ENCODE measurements at regions not wholly inside any gene's neighbourhood (a gene's known extent, or its start where the extent isn't known, plus 50 kb on each side); places are given as distances from the start of the nearest gene placed in this dataset.
"Not testable (repeated sequence)": the region's sequence is repeated elsewhere in the genome, so short reads cannot be mapped to it uniquely, and the experiment has no call there.

GRCh38 chr14:106410229-106410628 lies 883.8 kb downstream of the TMEM121 start:
- not testable (repeated sequence) for DNase-seq (ENCODE audit: low read depth)

- DNase-seq (ENCODE audit: low read depth), result no peak
Observed at GRCh38 chr14:106414464-106414863, 888.1 kb downstream of the TMEM121 start.

- DNase-seq (ENCODE audit: low read depth), result peak; percentile 99
Observed at GRCh38 chr14:106417224-106418049, 891.1 kb downstream of the TMEM121 start.

GRCh38 chr14:106419376-106419965 lies 893.1 kb downstream of the TMEM121 start:
- no peak for DNase-seq (ENCODE audit: low read depth)

GRCh38 chr14:106421431-106422033 lies 895.1 kb downstream of the TMEM121 start:
- DNase-seq (ENCODE audit: low read depth), result peak; percentile 53

GRCh38 chr14:106422066-106422465 lies 895.7 kb downstream of the TMEM121 start:
- DNase-seq (ENCODE audit: low read depth), result no peak

GRCh38 chr14:106425150-106425549 lies 898.8 kb downstream of the TMEM121 start:
- not testable (repeated sequence) for DNase-seq (ENCODE audit: low read depth)

- DNase-seq (ENCODE audit: low read depth), result peak; percentile 51
Observed at GRCh38 chr14:106436310-106436905, 910.0 kb downstream of the TMEM121 start.

- no peak for DNase-seq (ENCODE audit: low read depth)
Observed at GRCh38 chr14:106442857-106443256, 916.5 kb downstream of the TMEM121 start.

GRCh38 chr14:106455026-106455425 lies 928.6 kb downstream of the TMEM121 start:
- DNase-seq (ENCODE audit: low read depth), result no peak

GRCh38 chr14:106459971-106460730 lies 933.8 kb downstream of the TMEM121 start:
- peak; percentile 32 for DNase-seq (ENCODE audit: low read depth)

- no peak for DNase-seq (ENCODE audit: low read depth)
Observed at GRCh38 chr14:106460916-106461315, 934.5 kb downstream of the TMEM121 start.

- not testable (repeated sequence) for DNase-seq (ENCODE audit: low read depth)
Observed at GRCh38 chr14:106466483-106466882, 940.1 kb downstream of the TMEM121 start.

GRCh38 chr14:106468869-106469268 lies 942.5 kb downstream of the TMEM121 start:
- not testable (repeated sequence) for DNase-seq (ENCODE audit: low read depth)

- DNase-seq (ENCODE audit: low read depth), result not testable (repeated sequence)
Observed at GRCh38 chr14:106470028-106470427, 943.6 kb downstream of the TMEM121 start.

- DNase-seq (ENCODE audit: low read depth), result not testable (repeated sequence)
Observed at GRCh38 chr14:106474261-106475028, 948.1 kb downstream of the TMEM121 start.

- DNase-seq (ENCODE audit: low read depth), result not testable (repeated sequence)
Observed at GRCh38 chr14:106475214-106475613, 948.8 kb downstream of the TMEM121 start.

- DNase-seq (ENCODE audit: low read depth), result not testable (repeated sequence)
Observed at GRCh38 chr14:106477600-106477999, 951.2 kb downstream of the TMEM121 start.

GRCh38 chr14:106480287-106480686 lies 953.9 kb downstream of the TMEM121 start:
- DNase-seq (ENCODE audit: low read depth), result not testable (repeated sequence)

- not testable (repeated sequence) for DNase-seq (ENCODE audit: low read depth)
Observed at GRCh38 chr14:106482213-106482612, 955.8 kb downstream of the TMEM121 start.

- DNase-seq (ENCODE audit: low read depth), result no peak
Observed at GRCh38 chr14:106487600-106487999, 961.2 kb downstream of the TMEM121 start.

Measured in stimulated activated CD8-positive, alpha-beta memory T cell treated with anti-CD3 and anti-CD28 coated beads, Interleukin-15, amount 100 ng/mL, for 24 hours (primary cell).